Activated CD4-positive, alpha-beta T cell treated with anti-CD3 and anti-CD28 coated beads, Interleukin-2, Interleukin-6, amounts not matched to agents 100 ng/mL and 50 ng/mL, durations not matched to agents 16 hours and 8 hours (primary cell): ENCODE measurements at regions not wholly inside any gene's neighbourhood (a gene's known extent, or its start where the extent isn't known, plus 50 kb on each side); places are given as distances from the start of the nearest gene placed in this dataset.

Experiments
- DNase-seq: peaks from one replicate; pipeline ENCODE4 v3.0.0-alpha.2; 2020

- DNase-seq, result no peak
Measured at GRCh38 chr4:75101906-75102786, 169.2 kb downstream of the PARM1 start.
